ENCODE measurements at regions not wholly inside any gene's neighbourhood (a gene's known extent, or its start where the extent isn't known, plus 50 kb on each side); places are given as distances from the start of the nearest gene placed in this dataset.

DNA sequence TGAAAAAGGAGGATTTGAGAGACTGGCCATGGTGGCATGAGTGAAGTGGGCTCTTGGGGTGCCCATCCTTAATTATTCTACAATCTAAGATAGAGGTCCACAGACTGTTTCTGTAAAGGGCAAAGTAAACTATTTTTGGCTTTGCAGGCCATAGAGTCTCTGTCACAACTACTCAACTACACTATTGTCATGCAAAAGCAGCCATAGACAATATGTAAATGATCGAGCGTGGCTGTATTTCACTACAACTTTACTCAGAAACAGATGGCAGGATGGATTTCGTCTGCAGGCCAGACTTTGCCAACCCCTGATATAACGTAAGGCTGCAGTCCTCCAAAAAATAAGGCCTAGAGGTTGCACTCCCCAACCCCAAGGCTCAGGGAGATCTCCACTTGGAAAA, 58.2 kb upstream of the NAA20 start:
- DNase-seq, result no peak

DNA sequence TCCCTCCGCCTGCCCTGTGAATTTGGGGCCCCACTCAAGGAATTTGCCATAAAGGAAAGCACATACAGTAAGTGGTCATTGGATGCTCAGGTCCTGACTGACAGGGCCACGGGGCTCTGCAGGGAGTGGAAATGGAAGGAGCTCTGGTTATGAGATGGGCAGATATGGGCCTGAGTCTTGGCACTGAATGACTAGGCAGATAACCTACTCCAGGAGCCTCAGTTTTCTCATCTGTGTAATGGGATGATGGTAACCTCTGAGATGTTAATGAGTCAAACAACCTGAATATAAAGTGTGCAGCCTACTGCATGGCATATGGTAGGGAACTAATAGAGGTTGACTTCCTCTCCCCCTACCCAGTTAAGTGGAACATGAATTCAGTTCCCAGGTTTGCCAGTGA, 56.4 kb upstream of the NAA20 start:
- no peak for DNase-seq

DNA sequence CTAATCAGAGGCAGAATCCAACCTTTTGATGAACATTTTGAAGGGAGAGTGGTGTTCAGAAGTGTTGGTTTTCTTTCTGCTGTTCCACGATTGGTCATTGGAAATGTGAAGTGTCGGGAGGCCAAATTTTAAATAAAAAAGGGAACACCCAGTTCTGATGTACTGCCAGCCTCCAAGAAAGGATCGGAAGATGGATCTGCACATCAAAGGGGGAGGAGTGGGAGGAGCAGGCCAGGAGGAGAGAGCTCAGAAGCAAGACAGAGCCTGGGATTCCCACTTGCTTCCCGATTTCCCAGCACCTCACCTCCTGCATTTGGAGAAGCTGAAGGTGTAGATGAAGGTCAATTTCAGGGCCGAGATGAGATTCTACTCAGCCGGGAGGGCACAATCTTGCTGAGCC, 55.9 kb upstream of the NAA20 start:
- DNase-seq, result no peak

DNA sequence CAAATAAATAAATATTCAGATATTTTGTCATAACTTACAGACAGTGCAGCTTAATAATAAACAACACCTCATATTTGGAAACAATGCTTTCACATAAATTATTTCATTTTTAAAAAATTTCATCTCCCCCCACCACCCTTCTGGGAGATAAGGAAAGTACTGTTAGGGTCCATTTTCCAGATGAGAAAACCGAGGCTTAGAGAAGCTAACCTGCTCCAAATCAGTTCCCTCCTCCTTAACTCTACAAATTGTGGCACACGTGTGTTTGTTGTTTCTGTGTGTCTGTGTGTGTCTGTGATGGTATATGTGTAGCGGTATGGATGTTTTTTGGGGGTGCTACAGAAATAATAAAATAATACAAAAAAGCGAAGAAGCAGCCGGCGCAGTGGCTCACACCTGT, 54.2 kb upstream of the NAA20 start:
- DNase-seq, result no peak

DNA sequence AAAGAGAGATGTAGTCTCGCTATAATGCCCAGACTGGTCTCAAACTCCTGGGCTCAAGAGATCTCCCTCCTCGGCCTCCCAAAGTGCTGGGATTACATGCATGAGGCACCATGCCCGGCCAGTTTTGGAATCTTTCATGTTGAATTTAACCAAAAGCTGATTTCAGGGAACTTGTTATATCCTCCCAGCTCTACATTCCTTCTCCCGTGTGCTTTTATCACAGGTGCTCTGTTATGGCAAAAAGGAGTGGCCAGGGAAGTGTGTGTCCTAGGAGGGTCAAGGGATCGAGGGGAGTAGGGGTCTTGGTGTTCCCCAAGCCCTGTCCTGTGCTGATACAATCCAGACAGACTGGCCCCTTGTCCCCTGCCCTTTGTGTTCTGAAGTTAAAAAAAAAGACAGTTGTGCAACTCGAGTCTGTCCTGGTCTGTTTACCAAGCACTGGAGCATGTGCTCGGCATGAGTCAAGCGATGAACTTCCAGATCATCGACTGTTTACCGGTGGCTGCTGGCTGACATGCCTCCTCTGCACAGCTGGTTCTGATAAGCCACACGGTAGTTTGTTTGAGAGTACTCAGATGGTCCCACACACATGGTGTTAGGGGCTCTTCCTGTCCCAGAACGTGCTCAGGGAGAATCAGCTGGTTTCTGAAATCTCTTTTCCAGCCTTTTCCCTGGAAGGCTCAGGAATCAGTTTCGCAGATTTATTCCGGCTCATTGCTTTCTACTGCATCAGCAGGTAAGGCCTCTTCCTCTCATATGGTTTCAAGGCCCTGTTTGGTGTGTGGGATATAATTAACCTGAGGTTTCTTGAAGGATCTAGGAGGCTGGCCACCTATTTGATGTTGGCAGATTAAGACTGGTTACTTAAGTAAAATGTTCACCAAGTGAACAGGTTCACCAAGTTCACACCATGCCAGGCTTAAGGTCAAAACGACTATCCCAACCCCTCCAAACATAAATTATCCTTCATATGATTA, 52.6 kb upstream of the NAA20 start:
- no peak for DNase-seq

DNA sequence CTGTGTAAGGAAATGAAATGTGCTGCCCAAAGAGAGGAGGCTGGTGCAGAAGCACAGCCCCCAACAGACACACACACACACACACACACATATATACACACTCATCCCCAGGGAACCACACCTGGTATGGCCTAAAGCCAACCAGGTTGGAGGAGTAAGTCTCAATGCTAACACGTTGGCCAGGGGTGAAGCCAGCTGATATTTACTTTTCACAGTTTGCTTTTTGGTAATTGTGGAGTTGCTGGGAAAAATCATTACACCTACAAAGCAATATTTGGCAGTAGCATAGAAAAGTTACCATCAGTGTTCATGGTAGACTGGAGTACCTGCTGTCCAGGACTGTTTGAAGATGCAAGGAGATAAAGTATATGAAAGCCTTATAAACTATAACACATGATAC, 50.3 kb upstream of the NAA20 start:
- no peak for DNase-seq
